ENCODE measurements at regions not wholly inside any gene's neighbourhood (a gene's known extent, or its start where the extent isn't known, plus 50 kb on each side); places are given as distances from the start of the nearest gene placed in this dataset.

DNA sequence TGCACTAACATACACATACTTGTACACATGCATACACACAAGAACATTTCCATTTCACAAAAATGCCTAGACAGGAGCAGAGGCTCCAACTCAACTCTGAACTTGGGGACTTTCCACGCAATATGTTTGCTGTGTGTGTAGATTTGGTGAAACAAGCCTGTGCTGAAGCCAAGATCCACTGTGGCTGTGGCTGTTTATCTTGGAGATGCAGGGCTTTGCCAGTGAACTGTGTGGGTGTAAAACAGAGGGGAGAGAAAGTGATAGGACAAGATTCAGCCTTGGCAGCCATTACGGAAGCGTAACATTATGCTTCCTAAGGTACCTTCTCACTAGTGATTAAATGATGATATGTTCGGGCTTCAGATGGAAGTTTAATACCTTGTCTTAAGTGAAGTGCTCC is 73.2 kb upstream of the MBNL2 start (continued):
- TF ChIP-seq, protein P1, sequence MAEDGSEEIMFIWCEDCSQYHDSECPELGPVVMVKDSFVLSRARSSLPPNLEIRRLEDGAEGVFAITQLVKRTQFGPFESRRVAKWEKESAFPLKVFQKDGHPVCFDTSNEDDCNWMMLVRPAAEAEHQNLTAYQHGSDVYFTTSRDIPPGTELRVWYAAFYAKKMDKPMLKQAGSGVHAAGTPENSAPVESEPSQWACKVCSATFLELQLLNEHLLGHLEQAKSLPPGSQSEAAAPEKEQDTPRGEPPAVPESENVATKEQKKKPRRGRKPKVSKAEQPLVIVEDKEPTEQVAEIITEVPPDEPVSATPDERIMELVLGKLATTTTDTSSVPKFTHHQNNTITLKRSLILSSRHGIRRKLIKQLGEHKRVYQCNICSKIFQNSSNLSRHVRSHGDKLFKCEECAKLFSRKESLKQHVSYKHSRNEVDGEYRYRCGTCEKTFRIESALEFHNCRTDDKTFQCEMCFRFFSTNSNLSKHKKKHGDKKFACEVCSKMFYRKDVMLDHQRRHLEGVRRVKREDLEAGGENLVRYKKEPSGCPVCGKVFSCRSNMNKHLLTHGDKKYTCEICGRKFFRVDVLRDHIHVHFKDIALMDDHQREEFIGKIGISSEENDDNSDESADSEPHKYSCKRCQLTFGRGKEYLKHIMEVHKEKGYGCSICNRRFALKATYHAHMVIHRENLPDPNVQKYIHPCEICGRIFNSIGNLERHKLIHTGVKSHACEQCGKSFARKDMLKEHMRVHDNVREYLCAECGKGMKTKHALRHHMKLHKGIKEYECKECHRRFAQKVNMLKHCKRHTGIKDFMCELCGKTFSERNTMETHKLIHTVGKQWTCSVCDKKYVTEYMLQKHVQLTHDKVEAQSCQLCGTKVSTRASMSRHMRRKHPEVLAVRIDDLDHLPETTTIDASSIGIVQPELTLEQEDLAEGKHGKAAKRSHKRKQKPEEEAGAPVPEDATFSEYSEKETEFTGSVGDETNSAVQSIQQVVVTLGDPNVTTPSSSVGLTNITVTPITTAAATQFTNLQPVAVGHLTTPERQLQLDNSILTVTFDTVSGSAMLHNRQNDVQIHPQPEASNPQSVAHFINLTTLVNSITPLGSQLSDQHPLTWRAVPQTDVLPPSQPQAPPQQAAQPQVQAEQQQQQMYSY (CRISPR knock-in tag; IDR thresholded peaks at IDR 0.05): no peak
- TF ChIP-seq, protein P2, sequence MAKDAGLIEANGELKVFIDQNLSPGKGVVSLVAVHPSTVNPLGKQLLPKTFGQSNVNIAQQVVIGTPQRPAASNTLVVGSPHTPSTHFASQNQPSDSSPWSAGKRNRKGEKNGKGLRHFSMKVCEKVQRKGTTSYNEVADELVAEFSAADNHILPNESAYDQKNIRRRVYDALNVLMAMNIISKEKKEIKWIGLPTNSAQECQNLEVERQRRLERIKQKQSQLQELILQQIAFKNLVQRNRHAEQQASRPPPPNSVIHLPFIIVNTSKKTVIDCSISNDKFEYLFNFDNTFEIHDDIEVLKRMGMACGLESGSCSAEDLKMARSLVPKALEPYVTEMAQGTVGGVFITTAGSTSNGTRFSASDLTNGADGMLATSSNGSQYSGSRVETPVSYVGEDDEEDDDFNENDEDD (CRISPR knock-in tag; IDR thresholded peaks at IDR 0.05; ENCODE audit: borderline replicate concordance): no peak

DNA sequence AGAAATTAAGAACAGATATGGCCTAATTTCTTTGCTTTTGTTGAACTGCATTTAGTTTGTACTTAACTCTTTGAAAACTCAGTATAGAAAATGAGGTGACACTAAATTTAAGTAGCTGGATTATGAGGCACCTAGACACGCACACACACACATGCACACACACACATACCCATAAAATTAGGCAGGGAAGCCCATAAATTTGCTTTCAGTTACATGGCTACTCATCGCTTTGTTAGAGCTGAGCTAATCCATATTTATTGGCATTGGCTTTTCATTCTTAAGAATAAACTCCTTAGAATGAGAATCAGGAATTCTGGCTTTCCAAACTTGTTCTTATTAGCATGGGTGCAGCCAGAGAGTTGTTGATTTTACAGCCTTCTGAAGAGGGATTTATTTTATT is 61.7 kb upstream of the MBNL2 start:
- Histone ChIP-seq H3K9ac (ENCODE audit: insufficient read depth, low read depth, low read length) (no peak overlapping the region), H3K4me3 (replicated peaks in 1 of 3; ENCODE audit: insufficient read depth in 1 of 3, low read depth in 2 of 3, low read length in 3 of 3) (no peak overlapping the region), H3K79me2 (ENCODE audit: insufficient read depth, low read length) (no peaks in the 10 kb centered on the region), H3K9me3 (ENCODE audit: low read length) (no peaks in the 10 kb centered on the region), H3K27me3 (ENCODE audit: control insufficient read depth in 1 of 2, insufficient read depth in 2 of 2, low read length in 2 of 2) (peaks cover 0 to 7% of the 10 kb centered on the region in 2 experiments; a peak in 1 of 5 replicates), H2AFZ (ENCODE audit: low read length) (no peak overlapping the region), H3K27ac (ENCODE audit: extremely low read length, insufficient read depth, low read length) (no peak overlapping the region), H3K4me2 (ENCODE audit: low read depth, low read length) (no peak overlapping the region), H3K36me3 (replicated peaks in 1 of 2; ENCODE audit: control insufficient read depth in 1 of 2, insufficient read depth in 2 of 2, low read length in 2 of 2) (no peaks in the 10 kb centered on the region), H3K4me1 (ENCODE audit: insufficient read depth, low read length) (peaks cover 1% of the 10 kb centered on the region), H4K20me1 (ENCODE audit: insufficient read depth, low read length) (no peaks in the 10 kb centered on the region)
- ChIA-PET CTCF (ENCODE audit: low intra/inter-chr PET ratio, low total read pairs) (no interaction called here), POLR2A (no interaction called here)
- FAIRE-seq (no peak), ATAC-seq (no peak), DNase-seq (ENCODE audit: low spot score) (no peak)
- whole genome bisulfite sequencing (ENCODE audit: low lambda C conversion rate): 51% methylated on average over 2 of the region's 2 CpGs
- BruUV-seq (replicated peaks): no TSS peak
- intact Hi-C loops (cut with micrococcal nuclease; ENCODE audit: unreplicated experiment) (no loop called here), in situ Hi-C loops (cut with HindIII; ENCODE audit: extremely low pct_ligation_motif_present, low pct_unique_long_range_greater_than_20kb) (no loop called here)
- TF ChIP-seq FOSL2 (CRISPR knock-in tag; IDR thresholded peaks at IDR 0.05) (no peak), ADNP (CRISPR knock-in tag; IDR thresholded peaks at IDR 0.05) (no peak), DNMT1 (CRISPR knock-in tag; IDR thresholded peaks at IDR 0.05) (no peak), CBFB (CRISPR knock-in tag; IDR thresholded peaks at IDR 0.05) (no peak), POLR2G (IDR thresholded peaks at IDR 0.05; ENCODE audit: low read depth, low read length) (no peak)
- TF ChIP-seq, protein P3, sequence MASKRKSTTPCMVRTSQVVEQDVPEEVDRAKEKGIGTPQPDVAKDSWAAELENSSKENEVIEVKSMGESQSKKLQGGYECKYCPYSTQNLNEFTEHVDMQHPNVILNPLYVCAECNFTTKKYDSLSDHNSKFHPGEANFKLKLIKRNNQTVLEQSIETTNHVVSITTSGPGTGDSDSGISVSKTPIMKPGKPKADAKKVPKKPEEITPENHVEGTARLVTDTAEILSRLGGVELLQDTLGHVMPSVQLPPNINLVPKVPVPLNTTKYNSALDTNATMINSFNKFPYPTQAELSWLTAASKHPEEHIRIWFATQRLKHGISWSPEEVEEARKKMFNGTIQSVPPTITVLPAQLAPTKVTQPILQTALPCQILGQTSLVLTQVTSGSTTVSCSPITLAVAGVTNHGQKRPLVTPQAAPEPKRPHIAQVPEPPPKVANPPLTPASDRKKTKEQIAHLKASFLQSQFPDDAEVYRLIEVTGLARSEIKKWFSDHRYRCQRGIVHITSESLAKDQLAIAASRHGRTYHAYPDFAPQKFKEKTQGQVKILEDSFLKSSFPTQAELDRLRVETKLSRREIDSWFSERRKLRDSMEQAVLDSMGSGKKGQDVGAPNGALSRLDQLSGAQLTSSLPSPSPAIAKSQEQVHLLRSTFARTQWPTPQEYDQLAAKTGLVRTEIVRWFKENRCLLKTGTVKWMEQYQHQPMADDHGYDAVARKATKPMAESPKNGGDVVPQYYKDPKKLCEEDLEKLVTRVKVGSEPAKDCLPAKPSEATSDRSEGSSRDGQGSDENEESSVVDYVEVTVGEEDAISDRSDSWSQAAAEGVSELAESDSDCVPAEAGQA (IDR thresholded peaks at IDR 0.05; ENCODE audit: low read depth): no peak
- TF ChIP-seq, protein P3 (CRISPR knock-in tag; IDR thresholded peaks at IDR 0.05; ENCODE audit: borderline replicate concordance): no peak
- TF ChIP-seq, protein P4, sequence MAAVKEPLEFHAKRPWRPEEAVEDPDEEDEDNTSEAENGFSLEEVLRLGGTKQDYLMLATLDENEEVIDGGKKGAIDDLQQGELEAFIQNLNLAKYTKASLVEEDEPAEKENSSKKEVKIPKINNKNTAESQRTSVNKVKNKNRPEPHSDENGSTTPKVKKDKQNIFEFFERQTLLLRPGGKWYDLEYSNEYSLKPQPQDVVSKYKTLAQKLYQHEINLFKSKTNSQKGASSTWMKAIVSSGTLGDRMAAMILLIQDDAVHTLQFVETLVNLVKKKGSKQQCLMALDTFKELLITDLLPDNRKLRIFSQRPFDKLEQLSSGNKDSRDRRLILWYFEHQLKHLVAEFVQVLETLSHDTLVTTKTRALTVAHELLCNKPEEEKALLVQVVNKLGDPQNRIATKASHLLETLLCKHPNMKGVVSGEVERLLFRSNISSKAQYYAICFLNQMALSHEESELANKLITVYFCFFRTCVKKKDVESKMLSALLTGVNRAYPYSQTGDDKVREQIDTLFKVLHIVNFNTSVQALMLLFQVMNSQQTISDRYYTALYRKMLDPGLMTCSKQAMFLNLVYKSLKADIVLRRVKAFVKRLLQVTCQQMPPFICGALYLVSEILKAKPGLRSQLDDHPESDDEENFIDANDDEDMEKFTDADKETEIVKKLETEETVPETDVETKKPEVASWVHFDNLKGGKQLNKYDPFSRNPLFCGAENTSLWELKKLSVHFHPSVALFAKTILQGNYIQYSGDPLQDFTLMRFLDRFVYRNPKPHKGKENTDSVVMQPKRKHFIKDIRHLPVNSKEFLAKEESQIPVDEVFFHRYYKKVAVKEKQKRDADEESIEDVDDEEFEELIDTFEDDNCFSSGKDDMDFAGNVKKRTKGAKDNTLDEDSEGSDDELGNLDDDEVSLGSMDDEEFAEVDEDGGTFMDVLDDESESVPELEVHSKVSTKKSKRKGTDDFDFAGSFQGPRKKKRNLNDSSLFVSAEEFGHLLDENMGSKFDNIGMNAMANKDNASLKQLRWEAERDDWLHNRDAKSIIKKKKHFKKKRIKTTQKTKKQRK (IDR thresholded peaks at IDR 0.05; ENCODE audit: low read length): no peak
